GM18520 (cell line): ENCODE measurements at regions not wholly inside any gene's neighbourhood (a gene's known extent, or its start where the extent isn't known, plus 50 kb on each side); places are given as distances from the start of the nearest gene placed in this dataset.

Experiments
- ATAC-seq: cut with Tn5 transposase; IDR thresholded peaks from one replicate; pipeline ENCODE4 v1.9.1; 2021; ENCODE audit not compliant: unreplicated experiment

GRCh38 chr16:85321509-85322271 is 209.4 kb upstream of the CIBAR2 start:
- ATAC-seq = no peak

- ATAC-seq = no peak
These were observed 211.1 kb upstream of the CIBAR2 start for GRCh38 chr16:85323230-85323960.

- no peak for ATAC-seq
These were observed 211.6 kb upstream of the CIBAR2 start for GRCh38 chr16:85323961-85324253.

DNA sequence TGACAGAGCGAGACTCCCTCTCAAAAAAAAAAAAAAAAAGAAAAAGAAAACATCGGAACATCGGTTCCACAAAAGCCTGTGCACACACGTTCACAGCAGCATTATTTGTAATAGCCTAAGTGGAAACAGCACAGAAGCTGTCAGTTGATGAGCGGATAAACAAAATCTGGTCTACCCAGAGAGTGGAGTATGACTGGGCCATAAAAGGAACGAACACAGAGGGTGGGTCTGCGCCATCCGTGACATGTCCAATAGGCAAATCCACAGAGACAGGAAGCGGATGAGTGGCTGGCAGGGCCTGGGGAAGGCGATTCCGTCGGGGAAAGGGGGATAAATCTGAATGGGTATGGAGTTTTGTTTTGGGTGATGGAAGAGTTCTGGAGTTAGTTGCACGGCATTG is 212.2 kb upstream of the CIBAR2 start:
- ATAC-seq = no peak

DNA sequence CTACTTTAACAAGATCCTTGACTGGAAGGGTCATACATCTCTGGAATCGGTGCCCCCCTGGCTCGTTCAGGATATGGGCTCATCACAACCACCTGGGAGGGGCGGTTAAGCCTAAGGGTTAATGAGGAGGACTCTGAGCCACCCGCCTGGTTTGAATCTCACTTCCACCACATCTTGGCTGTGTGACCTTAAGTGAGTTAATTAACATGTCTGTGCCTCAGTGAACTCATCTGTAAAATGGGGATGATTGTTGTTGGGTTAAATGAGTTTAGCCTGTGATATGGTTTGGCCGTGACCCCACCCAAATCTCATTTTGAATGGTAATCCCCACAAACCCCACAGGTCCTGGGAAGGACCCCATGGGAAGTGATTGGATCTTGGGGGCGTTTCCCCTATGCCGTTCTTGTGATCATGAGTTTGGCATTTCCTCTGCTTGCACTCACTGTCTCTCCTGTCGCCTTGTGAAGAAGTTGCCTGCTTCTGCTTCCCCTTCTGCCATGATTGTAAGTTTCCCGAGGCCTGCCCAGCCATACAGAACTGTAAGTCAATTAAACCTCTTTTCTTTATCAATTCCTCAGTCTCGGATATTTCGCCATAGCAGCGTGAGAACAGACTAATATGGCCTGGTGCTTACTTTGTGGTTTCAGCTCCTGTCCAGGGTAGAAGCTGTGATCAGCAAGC is 214.0 kb upstream of the CIBAR2 start:
- no peak for ATAC-seq

- ATAC-seq = no peak
These were observed 214.5 kb upstream of the CIBAR2 start for GRCh38 chr16:85326794-85327181.

DNA sequence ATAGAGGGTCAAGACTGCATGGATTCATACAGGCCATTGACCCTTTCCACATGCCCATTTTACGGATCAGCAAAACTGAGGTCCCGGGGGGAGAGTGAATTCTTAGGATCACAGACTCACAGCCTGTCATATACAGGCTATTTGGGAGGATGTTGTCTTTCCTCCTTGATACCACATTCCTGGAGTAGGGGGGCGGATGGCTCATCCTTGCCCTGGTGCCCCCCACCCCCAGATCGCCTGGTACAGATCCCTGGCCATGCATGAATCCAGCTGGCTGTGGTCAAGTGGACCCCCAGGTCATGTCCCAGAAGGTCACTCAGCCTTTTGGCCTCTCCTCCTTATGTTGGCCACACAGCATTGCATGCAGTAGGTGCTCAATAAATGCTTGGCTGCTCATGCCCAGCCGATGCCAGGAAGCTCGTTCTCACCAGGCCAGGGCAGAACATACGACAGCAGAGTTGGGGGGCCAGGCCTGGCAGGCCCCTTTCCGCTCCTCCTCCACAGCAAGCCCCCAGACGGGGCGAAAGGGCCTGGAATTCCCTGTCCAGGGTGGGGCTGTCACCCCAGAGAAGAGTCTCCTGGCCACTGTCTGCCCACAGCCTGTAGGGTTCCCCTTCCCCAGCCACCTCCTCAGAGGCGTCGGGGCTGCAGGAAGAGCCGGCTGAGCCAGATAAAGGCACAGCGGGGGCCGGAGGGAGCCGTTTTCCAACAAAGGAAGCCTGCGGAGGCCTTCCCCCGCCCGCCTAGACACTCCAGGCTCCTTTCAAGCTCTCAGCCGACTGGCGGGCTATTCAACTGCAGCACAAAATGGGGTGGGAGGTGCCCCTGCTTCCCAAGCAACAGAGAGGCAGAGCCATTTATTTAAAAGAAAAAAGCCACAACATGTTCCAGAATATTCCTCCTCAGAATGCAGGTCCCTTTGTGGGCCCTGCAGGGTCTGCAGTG is 215.7 kb upstream of the CIBAR2 start:
- ATAC-seq = no peak

DNA sequence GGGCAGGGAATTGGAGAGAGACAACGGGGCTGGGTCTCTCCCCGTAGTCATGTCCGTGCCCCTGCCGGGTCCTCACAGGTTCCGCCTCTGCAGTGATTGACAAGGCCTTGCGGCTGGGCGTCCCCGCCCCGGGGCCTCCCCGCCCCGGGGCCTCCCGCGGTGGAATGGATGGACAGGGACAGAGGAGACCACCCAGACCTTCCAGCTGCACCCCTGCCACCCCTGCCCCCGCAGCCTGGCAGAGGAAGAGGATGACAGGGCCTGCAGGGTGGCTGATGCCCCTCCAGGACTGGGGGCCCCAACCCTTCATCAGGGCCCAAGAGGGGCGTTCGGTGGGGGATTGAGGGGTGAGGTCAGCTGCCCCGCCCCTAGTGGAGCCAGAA is 216.4 kb upstream of the CIBAR2 start:
- no peak for ATAC-seq

- ATAC-seq = no peak
These were observed 217.0 kb upstream of the CIBAR2 start for GRCh38 chr16:85329059-85329812.

DNA sequence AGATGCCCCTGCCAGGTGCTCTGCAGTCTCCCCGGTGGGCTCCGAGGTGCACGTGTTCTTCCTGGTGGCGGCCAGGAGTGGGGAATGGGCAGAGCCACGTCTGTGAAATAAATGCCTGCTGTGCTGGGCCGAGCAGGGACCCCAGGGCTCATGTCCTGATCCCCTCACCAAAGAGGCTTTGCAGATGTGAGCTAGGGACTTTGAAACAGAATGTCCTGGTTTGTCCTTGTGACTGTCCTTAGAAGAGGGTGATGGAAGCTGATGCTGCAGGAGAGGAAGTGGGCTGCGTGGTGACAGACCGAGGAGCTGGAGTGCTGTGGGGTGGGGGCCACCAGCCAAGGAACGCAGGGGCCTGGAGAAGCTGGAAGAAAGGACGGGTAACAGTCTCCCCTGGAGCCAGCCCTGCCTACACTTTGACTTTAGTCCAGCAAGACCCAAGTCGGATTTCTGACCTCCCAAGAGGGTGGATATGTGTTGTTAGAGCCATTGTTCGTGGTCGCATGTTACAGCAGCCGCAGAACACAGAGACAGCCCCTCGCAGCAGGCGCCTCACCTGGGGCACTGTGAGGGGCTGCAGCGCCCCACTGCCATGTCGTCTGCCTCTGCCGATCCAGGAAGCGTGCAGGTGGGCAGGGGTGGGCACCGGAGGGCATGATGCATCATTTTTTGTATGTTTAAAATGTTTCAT is 217.9 kb upstream of the CIBAR2 start:
- no peak for ATAC-seq

DNA sequence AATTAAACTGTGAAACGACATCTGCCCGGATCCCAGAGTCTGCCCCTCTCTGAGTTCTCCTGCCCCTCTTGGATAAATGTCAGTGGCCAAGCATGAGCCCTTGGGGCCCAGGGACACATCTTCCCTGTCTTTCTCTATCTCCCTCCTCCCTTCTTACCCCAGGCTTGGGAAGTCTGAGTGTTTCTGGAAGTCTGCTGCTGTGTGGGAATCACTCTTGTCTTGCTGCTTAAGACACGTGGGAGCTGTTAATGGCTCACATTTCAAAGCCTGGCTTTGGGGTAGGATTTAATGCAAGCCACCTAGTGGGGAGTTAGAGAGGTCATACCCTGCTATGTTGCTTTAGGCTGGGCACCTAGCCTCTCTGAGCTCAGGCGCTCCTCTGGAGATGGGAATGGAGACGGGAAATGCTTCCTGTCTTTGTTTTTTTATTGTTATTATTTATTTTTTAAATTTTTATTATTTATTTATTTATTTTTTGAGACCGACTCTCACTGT is 218.5 kb upstream of the CIBAR2 start:
- no peak for ATAC-seq

- ATAC-seq = no peak
These were observed 219.4 kb upstream of the CIBAR2 start for GRCh38 chr16:85331688-85332087.

GRCh38 chr16:85332175-85332574 is 219.9 kb upstream of the CIBAR2 start:
- no peak for ATAC-seq

GRCh38 chr16:85333337-85333736 is 221.1 kb upstream of the CIBAR2 start:
- ATAC-seq = no peak

DNA sequence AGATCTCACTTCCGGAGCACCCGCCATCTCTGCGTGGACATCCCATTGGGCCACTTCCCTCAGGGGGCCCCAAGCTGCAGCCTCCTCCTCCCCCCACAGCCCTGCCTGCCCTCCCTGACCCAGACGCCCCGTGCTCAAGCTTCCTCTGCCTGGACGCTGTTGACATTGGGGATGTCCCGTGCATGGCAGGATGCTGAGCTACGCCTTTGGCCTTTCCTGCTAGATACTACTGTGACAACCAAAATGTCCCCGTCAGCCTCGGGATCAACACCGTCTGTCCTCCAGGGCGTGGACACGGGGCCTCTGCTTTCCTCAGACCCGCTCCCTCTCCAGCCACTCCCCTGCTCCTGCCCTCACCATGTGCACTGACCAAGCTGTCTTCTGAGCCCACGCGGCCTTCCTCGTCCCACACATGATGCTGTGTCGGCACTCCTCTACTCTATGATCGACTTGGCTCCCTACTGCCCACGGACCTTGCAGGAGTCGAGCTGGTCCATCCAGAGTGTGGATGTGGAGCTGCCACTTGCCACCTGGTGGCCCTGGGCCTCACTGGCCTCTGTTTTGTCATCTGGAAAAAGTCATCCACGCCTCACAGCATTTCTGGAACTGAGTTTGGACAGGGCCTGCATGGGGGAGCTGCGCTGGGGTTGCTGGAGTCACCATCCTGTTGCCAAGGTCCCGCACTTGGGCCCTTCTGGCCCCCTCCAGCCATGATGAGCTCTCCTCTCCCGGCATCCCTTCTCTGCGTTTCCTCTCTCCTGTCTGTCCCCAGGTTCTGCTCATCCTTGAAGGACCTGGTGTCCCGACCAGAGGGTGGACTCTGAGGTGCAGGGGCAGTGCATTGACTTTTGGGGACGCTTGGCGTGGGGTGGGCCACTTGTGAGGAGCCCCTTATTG is 221.7 kb upstream of the CIBAR2 start:
- ATAC-seq = no peak

- ATAC-seq = no peak
These were observed 222.7 kb upstream of the CIBAR2 start for GRCh38 chr16:85334718-85335583.

DNA sequence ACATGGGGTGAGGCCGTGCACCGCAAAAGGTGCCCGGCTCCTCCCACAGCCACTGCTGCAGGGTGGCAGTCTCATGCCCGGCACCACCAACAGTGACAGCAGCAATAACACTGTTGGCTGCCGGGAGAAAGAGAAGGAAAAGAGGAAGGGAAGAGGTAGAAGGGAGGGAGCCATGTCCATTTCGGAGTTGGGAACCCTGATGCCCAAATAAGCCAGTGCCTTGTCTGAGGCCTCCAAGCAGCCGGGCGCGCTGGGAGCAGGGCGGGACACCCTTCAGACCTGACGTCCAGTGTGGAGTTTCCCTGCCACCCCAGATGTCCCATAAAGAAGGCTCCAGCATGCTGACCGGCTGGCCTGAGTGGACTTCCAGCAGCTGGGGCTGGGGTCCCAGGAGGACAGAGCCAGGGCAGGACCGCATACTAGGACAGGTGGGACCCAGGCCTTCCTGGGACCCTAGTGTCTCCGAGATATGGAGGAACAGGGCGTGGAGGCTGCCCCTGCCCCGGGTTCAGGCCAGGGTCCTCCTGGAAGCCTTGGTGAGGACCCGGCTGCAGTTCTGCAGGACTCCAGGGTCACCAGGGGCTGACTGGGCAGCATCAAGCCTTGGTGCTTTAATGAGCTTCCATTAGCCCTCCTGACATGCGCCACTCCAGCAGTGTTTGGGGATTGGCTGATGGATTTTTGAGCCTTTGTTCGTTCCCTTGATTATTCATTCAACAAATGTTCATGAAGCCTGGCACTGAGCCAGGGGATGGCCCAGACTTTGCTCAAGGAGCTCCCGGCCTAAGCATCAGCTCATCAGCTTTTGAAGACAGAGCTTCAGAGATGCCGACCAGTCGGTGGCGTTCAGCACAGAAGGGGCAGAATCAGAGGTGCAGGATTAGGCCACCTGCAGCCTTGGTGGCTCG is 223.6 kb upstream of the CIBAR2 start:
- ATAC-seq = no peak
